Karpas-422 (cell line): ENCODE measurements at regions not wholly inside any gene's neighbourhood (a gene's known extent, or its start where the extent isn't known, plus 50 kb on each side); places are given as distances from the start of the nearest gene placed in this dataset.
"Not testable (repeated sequence)": the region's sequence is repeated elsewhere in the genome, so short reads cannot be mapped to it uniquely, and the experiment has no call there.

Source experiments
- DNase-seq: peaks from one replicate; pipeline ENCODE4 v3.0.0-alpha.2; 2015
- H2AFZ ChIP-seq: fragments of 200-600 bp; sonication (generic); 2 replicates; pipeline ENCODE4 v1.6.1; 2014; ENCODE audit warnings: antibody characterized with exemption, low read length, mixed read lengths
- H3K27ac ChIP-seq: fragments of 200-600 bp; sonication (generic); 2 replicates; pipeline ENCODE4 v1.5.1; 2014; ENCODE audit warnings: mild to moderate bottlenecking, low read length, moderate library complexity
- H3K27me3 ChIP-seq: fragments of 200-600 bp; sonication (generic); 2 replicates; pipeline ENCODE4 v1.6.1; 2014; ENCODE audit warnings: low read length, mixed read lengths
- H3K36me3 ChIP-seq: fragments of 200-600 bp; sonication (generic); 2 replicates; pipeline ENCODE4 v1.6.1; 2014; ENCODE audit warnings: low read length, mixed read lengths; ENCODE audit not compliant: insufficient read depth
- H3K4me1 ChIP-seq: fragments of 200-600 bp; sonication (generic); 2 replicates; pipeline ENCODE4 v1.6.1; 2014; ENCODE audit warnings: mild to moderate bottlenecking, low read length, mixed read lengths
- H3K4me2 ChIP-seq: fragments of 200-600 bp; sonication (generic); 2 replicates; pipeline ENCODE4 v1.6.1; 2014; ENCODE audit warnings: low read length, low read depth, mild to moderate bottlenecking; ENCODE audit not compliant: poor library complexity, severe bottlenecking
- H3K4me3 ChIP-seq: fragments of 200-600 bp; sonication (generic); 2 replicates; pipeline ENCODE4 v1.5.1; 2014; ENCODE audit warnings: mild to moderate bottlenecking, antibody characterized with exemption, low read length, mixed read lengths
- H3K79me2 ChIP-seq: fragments of 200-600 bp; sonication (generic); 2 replicates; pipeline ENCODE4 v1.6.1; 2014; ENCODE audit warnings: mild to moderate bottlenecking, low read length, mixed read lengths
- H3K9ac ChIP-seq: fragments of 200-600 bp; sonication (generic); 2 replicates; pipeline ENCODE4 v1.6.0; 2014; ENCODE audit warnings: low read length
- H3K9me2 ChIP-seq: fragments of 200-600 bp; sonication (generic), shearing (Covaris generic); replicated peaks from 2 replicates; pipeline ENCODE4 v1.6.0; 2014; ENCODE audit warnings: mild to moderate bottlenecking, low read length, moderate library complexity; ENCODE audit not compliant: insufficient read depth
- H3K9me3 ChIP-seq: fragments of 300-700, 200-600 bp; sonication (generic); 2 replicates; pipeline ENCODE4 v1.6.1; 2014; ENCODE audit warnings: low read length, mixed read lengths
- H4K20me1 ChIP-seq: fragments of 200-600 bp; sonication (generic); 2 replicates; pipeline ENCODE4 v1.6.1; 2014; ENCODE audit warnings: mild to moderate bottlenecking, antibody characterized with exemption, low read length, low read depth; ENCODE audit not compliant: insufficient read depth

- not testable (repeated sequence) for H2AFZ ChIP-seq, H3K4me2 ChIP-seq, DNase-seq, H3K9me3 ChIP-seq, H3K36me3 ChIP-seq, H4K20me1 ChIP-seq, H3K4me3 ChIP-seq, H3K9me2 ChIP-seq, H3K9ac ChIP-seq, H3K79me2 ChIP-seq, H3K27me3 ChIP-seq, H3K4me1 ChIP-seq, H3K27ac ChIP-seq
Observed at GRCh38 chr3:6498944-6499343, 362.0 kb upstream of the GRM7 start.

DNA sequence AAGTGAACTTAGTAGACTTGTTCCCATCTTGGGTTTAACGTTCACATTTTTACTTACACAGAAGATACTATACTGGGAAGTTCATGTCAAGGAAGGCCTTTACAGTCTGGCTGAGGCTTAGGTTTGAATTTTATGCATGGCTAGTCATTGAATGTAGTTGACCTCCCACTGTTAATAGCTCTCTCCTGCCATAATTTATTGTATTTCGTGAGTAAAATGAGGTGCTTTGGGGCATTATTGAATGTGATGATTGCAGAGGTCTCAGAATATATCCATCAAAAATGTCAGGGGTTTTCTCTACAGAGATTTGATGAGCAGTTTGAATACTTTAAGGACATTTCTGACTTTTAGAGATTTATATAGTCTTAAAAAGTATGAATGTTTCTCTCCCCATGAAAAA is 356.6 kb upstream of the GRM7 start:
- Histone ChIP-seq H3K4me1 (no peaks in the 10 kb centered on the region), H3K9me3 (peaks cover 6% of the 10 kb centered on the region; the same call in 1 of the 2 replicates), H3K4me3 (no peak overlapping the region), H3K9me2 (no peaks in the 10 kb centered on the region; the same call in 1 of the 2 replicates), H4K20me1 (no peaks in the 10 kb centered on the region), H3K36me3 (no peaks in the 10 kb centered on the region), H3K27me3 (no peaks in the 10 kb centered on the region), H3K79me2 (no peaks in the 10 kb centered on the region), H3K27ac (no peak overlapping the region), H3K4me2 (no peak overlapping the region), H2AFZ (no peak overlapping the region), H3K9ac (no peak overlapping the region)
- no peak for DNase-seq

GRCh38 chr3:6504834-6505233 is 356.1 kb upstream of the GRM7 start:
- Histone ChIP-seq H3K79me2 (no peaks in the 10 kb centered on the region), H3K4me2 (no peak overlapping the region), H3K4me3 (no peak overlapping the region), H4K20me1 (no peaks in the 10 kb centered on the region), H3K27ac (no peak overlapping the region), H3K27me3 (no peaks in the 10 kb centered on the region), H3K4me1 (no peaks in the 10 kb centered on the region), H3K9me2 (no peaks in the 10 kb centered on the region; the same call in 1 of the 2 replicates), H2AFZ (no peak overlapping the region), H3K36me3 (no peaks in the 10 kb centered on the region), H3K9me3 (peaks cover 9% of the 10 kb centered on the region; the same call in 1 of the 2 replicates), H3K9ac (no peak overlapping the region)
- DNase-seq, result no peak

DNA sequence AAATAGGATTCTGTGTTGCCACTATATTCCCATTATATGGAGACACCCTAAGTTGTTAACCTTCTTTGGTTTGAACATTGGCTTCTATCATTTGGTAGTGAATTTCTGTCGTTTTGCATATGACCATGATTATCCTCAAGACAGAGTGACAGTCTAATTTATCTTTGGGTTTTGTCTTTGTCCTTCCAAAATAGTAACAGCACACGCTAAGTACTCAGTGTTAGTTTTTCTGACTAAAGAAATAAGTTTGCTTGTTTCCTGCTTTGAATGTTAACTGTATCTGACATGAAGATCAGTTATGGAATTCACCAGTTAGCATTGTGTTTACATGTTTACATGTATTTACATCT is 352.5 kb upstream of the GRM7 start:
- Histone ChIP-seq H3K27ac (no peak overlapping the region), H2AFZ (no peak overlapping the region), H3K27me3 (no peaks in the 10 kb centered on the region), H3K4me2 (no peak overlapping the region), H4K20me1 (no peaks in the 10 kb centered on the region), H3K79me2 (no peaks in the 10 kb centered on the region), H3K9me2 (no peaks in the 10 kb centered on the region; the same call in 1 of the 2 replicates), H3K9ac (no peak overlapping the region), H3K4me1 (no peaks in the 10 kb centered on the region), H3K9me3 (peaks cover 5% of the 10 kb centered on the region; the same call in 1 of the 2 replicates), H3K4me3 (no peak overlapping the region), H3K36me3 (no peaks in the 10 kb centered on the region)
- no peak for DNase-seq

- H3K4me3 ChIP-seq, result no peak overlapping the region
- H3K9ac ChIP-seq, result no peak overlapping the region
- no peak overlapping the region for H2AFZ ChIP-seq
- H3K79me2 ChIP-seq, result no peaks in the 10 kb centered on the region
- no peaks in the 10 kb centered on the region for H3K36me3 ChIP-seq
- H3K4me1 ChIP-seq, result no peaks in the 10 kb centered on the region
- H3K4me2 ChIP-seq, result no peak overlapping the region
- H4K20me1 ChIP-seq, result no peaks in the 10 kb centered on the region
- H3K27ac ChIP-seq, result no peak overlapping the region
- H3K9me2 ChIP-seq, result no peaks in the 10 kb centered on the region; the same call in 1 of the 2 replicates
- H3K27me3 ChIP-seq, result no peaks in the 10 kb centered on the region
- no peak for DNase-seq
- H3K9me3 ChIP-seq, result peaks cover 7% of the 10 kb centered on the region; the same call in 1 of the 2 replicates
Observed at GRCh38 chr3:6509576-6509975, 351.3 kb upstream of the GRM7 start.

DNA sequence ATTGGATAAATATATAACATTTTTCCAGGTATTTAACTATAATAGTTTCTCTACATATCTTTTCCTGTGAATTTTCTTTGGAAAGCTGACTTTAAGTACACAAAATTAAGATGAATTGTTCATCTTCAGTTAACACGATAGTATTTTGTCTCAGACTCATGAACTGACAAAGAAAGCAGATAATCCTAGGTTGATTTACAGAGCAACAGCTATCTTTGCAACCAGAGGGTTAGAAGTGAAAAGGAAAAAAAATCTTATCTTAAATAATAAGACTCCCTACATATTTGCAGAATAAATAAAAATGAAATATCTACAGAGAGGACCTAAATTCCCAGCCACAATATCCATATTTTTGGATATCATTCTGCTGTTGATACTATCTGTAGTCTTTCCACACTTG is 350.2 kb upstream of the GRM7 start:
- Histone ChIP-seq H3K4me3 (no peak overlapping the region), H3K9me2 (no peaks in the 10 kb centered on the region; the same call in 1 of the 2 replicates), H3K27me3 (no peaks in the 10 kb centered on the region), H3K4me2 (no peak overlapping the region), H3K9ac (no peak overlapping the region), H3K79me2 (no peaks in the 10 kb centered on the region), H3K36me3 (no peaks in the 10 kb centered on the region), H3K4me1 (no peaks in the 10 kb centered on the region), H2AFZ (no peak overlapping the region), H4K20me1 (no peaks in the 10 kb centered on the region), H3K27ac (no peak overlapping the region), H3K9me3 (peaks cover 5% of the 10 kb centered on the region; the same call in 1 of the 2 replicates)
- DNase-seq, result no peak

- peaks cover 5% of the 10 kb centered on the region; the same call in 1 of the 2 replicates for H3K9me3 ChIP-seq
- H4K20me1 ChIP-seq, result no peaks in the 10 kb centered on the region
- H3K79me2 ChIP-seq, result no peaks in the 10 kb centered on the region
- H3K4me3 ChIP-seq, result no peak overlapping the region
- no peak overlapping the region for H3K9ac ChIP-seq
- no peaks in the 10 kb centered on the region for H3K36me3 ChIP-seq
- H3K9me2 ChIP-seq, result no peaks in the 10 kb centered on the region; the same call in 1 of the 2 replicates
- no peak overlapping the region for H3K4me2 ChIP-seq
- no peaks in the 10 kb centered on the region for H3K27me3 ChIP-seq
- H2AFZ ChIP-seq, result no peak overlapping the region
- no peak for DNase-seq
- H3K4me1 ChIP-seq, result no peaks in the 10 kb centered on the region
- no peak overlapping the region for H3K27ac ChIP-seq
Observed at GRCh38 chr3:6512172-6512800, 348.6 kb upstream of the GRM7 start.

DNA sequence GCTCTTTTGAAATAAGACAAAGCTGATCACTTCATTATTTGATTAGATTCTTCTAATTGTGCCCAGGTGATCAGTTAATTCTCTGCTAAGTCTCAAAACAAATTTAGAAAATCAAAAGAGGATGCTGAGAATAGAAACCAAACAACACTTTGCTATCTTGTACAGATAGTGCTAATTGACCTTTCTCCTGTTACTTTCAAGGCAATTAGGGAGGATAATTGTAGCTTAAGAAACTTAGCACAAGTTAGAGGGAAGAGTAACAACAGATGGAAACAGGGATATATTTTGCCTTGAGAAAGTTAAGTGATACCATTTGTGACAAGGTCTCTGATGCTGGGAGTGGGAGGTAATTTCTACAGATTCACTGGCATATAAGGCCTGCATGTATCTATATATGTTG is 344.8 kb upstream of the GRM7 start:
- Histone ChIP-seq H4K20me1 (no peaks in the 10 kb centered on the region), H3K36me3 (no peaks in the 10 kb centered on the region), H2AFZ (no peak overlapping the region), H3K27me3 (no peaks in the 10 kb centered on the region), H3K27ac (no peak overlapping the region), H3K4me2 (no peak overlapping the region), H3K9me2 (no peaks in the 10 kb centered on the region), H3K9ac (no peak overlapping the region), H3K4me3 (no peak overlapping the region), H3K79me2 (no peaks in the 10 kb centered on the region), H3K4me1 (no peaks in the 10 kb centered on the region), H3K9me3 (peaks cover 6% of the 10 kb centered on the region)
- DNase-seq, result no peak
